ENCODE measurements at regions not wholly inside any gene's neighbourhood (a gene's known extent, or its start where the extent isn't known, plus 50 kb on each side); places are given as distances from the start of the nearest gene placed in this dataset.
"Not testable (repeated sequence)": the region's sequence is repeated elsewhere in the genome, so short reads cannot be mapped to it uniquely, and the experiment has no call there.

DNA sequence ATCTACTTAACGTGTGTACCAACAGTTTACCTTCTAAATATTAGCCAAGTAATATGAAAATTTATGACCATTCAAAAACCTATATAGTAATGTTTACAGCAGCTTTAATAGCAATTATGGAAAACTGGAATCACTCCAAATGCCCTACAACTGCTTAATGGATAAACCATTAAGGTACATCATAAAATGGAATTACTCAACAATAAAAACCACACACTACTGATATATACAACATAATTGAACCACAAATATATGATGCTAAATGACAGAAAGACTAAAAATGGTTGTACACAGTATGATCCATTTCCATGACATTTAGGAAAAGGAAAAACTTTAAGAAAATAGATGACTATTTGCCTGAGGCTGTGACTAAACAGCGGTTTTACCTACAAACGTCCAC is 467.1 kb upstream of the EPHA6 start:
- Histone ChIP-seq H3K36me3 (ENCODE audit: control insufficient read depth, insufficient read depth, low read length) (no peaks in the 10 kb centered on the region), H3K27me3 (replicated peaks; ENCODE audit: control insufficient read depth, insufficient read depth, low read length) (no peaks in the 10 kb centered on the region), H3K4me3 (ENCODE audit: low read depth, low read length) (no peak overlapping the region), H3K9me3 (no peaks in the 10 kb centered on the region), H3K4me1 (no peaks in the 10 kb centered on the region)
- BruUV-seq (replicated peaks), result no TSS peak
- CTCF ChIA-PET, result no interaction called here
- DNase-seq, result no peak
- Mint-ChIP-seq H3K36me3 (ENCODE audit: insufficient read depth, unreplicated experiment) (no peaks in the 10 kb centered on the region), H3K4me1 (ENCODE audit: low read depth, unreplicated experiment) (no peaks in the 10 kb centered on the region), H3K9me3 (ENCODE audit: unreplicated experiment) (no peaks in the 10 kb centered on the region), H3K27me3 (ENCODE audit: insufficient read depth, unreplicated experiment) (no peaks in the 10 kb centered on the region), H3K27ac (ENCODE audit: unreplicated experiment) (no peak overlapping the region), H3K4me3 (ENCODE audit: unreplicated experiment) (no peak overlapping the region)
- TF ChIP-seq, protein P1, sequence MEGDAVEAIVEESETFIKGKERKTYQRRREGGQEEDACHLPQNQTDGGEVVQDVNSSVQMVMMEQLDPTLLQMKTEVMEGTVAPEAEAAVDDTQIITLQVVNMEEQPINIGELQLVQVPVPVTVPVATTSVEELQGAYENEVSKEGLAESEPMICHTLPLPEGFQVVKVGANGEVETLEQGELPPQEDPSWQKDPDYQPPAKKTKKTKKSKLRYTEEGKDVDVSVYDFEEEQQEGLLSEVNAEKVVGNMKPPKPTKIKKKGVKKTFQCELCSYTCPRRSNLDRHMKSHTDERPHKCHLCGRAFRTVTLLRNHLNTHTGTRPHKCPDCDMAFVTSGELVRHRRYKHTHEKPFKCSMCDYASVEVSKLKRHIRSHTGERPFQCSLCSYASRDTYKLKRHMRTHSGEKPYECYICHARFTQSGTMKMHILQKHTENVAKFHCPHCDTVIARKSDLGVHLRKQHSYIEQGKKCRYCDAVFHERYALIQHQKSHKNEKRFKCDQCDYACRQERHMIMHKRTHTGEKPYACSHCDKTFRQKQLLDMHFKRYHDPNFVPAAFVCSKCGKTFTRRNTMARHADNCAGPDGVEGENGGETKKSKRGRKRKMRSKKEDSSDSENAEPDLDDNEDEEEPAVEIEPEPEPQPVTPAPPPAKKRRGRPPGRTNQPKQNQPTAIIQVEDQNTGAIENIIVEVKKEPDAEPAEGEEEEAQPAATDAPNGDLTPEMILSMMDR (IDR thresholded peaks at IDR 0.05; ENCODE audit: insufficient read depth in 1 of 2, low read depth in 1 of 2, low read length in 1 of 2, severe bottlenecking in 1 of 2, unreplicated experiment in 1 of 2), result no peak
- POLR2A ChIA-PET, result no interaction called here
- intact Hi-C loops (cut with micrococcal nuclease; ENCODE audit: unreplicated experiment), result no loop called here

DNA sequence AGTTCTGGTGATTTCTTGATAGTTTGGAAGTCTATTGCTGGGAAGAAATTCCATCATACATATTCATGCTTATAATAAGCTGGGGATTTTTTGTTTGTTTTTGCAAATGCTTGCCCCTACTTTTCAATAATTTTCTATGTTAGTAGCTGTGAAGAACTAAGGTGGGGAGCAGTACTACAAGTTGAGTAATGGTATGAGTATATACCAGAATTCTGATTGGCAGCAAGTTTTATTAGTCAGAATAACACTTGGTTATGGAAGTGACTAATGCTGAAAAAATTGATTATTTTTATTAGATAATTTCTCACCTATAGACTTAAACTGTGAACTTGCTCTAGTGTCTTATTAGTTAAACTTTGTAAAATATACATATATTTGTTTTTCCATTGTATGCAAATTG is 462.8 kb upstream of the EPHA6 start:
- H3K36me3 Mint-ChIP-seq (ENCODE audit: insufficient read depth, unreplicated experiment); CTCF ChIA-PET; BruUV-seq (replicated peaks); H3K4me3 Mint-ChIP-seq (ENCODE audit: unreplicated experiment); intact Hi-C loops (cut with micrococcal nuclease; ENCODE audit: unreplicated experiment); H3K27me3 ChIP-seq (replicated peaks; ENCODE audit: control insufficient read depth, insufficient read depth, low read length); H3K4me3 ChIP-seq (ENCODE audit: low read depth, low read length); H3K27ac Mint-ChIP-seq (ENCODE audit: unreplicated experiment); H3K4me1 Mint-ChIP-seq (ENCODE audit: low read depth, unreplicated experiment); H3K36me3 ChIP-seq (ENCODE audit: control insufficient read depth, insufficient read depth, low read length); H3K4me1 ChIP-seq; DNase-seq; H3K27me3 Mint-ChIP-seq (ENCODE audit: insufficient read depth, unreplicated experiment); POLR2A ChIA-PET; H3K9me3 ChIP-seq; H3K9me3 Mint-ChIP-seq (ENCODE audit: unreplicated experiment): not testable (repeated sequence)

DNA sequence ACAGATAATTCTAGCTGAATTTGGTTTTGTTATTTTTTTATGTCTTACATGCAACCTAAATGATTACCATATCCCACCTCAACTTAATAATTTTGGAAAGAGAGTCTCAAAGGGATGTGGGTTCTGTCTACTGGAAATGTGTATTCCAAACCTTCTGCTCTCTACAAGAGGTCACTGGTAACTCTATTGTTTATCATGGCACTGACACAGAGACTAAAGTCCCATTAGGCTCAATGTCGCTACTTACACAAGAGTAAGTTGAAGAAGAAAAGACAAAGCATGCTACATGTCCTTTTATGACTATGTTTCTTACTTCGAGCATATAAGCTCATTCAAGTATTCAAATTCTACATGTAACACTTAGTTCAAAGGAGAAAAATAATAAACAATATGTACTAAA is 460.3 kb upstream of the EPHA6 start:
- Mint-ChIP-seq H3K9me3 (ENCODE audit: unreplicated experiment) (no peaks in the 10 kb centered on the region), H3K27ac (ENCODE audit: unreplicated experiment) (no peak overlapping the region)

More for the DNA sequence above, 460.3 kb upstream of the EPHA6 start:
- H3K27me3 Mint-ChIP-seq (ENCODE audit: insufficient read depth, unreplicated experiment), result no peaks in the 10 kb centered on the region
- ChIA-PET CTCF (no interaction called here), POLR2A (no interaction called here)
- no peaks in the 10 kb centered on the region for H3K27me3 ChIP-seq (replicated peaks; ENCODE audit: control insufficient read depth, insufficient read depth, low read length)
- BruUV-seq (replicated peaks), result no TSS peak
- TF ChIP-seq, protein P1 (IDR thresholded peaks at IDR 0.05; ENCODE audit: insufficient read depth in 1 of 2, low read depth in 1 of 2, low read length in 1 of 2, severe bottlenecking in 1 of 2, unreplicated experiment in 1 of 2), result no peak
- intact Hi-C loops (cut with micrococcal nuclease; ENCODE audit: unreplicated experiment), result no loop called here
- no peaks in the 10 kb centered on the region for H3K4me1 Mint-ChIP-seq (ENCODE audit: low read depth, unreplicated experiment)
- no peaks in the 10 kb centered on the region for H3K9me3 ChIP-seq
- H3K4me1 ChIP-seq, result no peaks in the 10 kb centered on the region
- no peak for DNase-seq
- H3K4me3 Mint-ChIP-seq (ENCODE audit: unreplicated experiment), result no peak overlapping the region
- no peak overlapping the region for H3K4me3 ChIP-seq (ENCODE audit: low read depth, low read length)
- no peaks in the 10 kb centered on the region for H3K36me3 Mint-ChIP-seq (ENCODE audit: insufficient read depth, unreplicated experiment)
- no peaks in the 10 kb centered on the region for H3K36me3 ChIP-seq (ENCODE audit: control insufficient read depth, insufficient read depth, low read length)

Measured in Caco-2 (cell line).